ENCODE measurements at regions not wholly inside any gene's neighbourhood (a gene's known extent, or its start where the extent isn't known, plus 50 kb on each side); places are given as distances from the start of the nearest gene placed in this dataset.

DNA sequence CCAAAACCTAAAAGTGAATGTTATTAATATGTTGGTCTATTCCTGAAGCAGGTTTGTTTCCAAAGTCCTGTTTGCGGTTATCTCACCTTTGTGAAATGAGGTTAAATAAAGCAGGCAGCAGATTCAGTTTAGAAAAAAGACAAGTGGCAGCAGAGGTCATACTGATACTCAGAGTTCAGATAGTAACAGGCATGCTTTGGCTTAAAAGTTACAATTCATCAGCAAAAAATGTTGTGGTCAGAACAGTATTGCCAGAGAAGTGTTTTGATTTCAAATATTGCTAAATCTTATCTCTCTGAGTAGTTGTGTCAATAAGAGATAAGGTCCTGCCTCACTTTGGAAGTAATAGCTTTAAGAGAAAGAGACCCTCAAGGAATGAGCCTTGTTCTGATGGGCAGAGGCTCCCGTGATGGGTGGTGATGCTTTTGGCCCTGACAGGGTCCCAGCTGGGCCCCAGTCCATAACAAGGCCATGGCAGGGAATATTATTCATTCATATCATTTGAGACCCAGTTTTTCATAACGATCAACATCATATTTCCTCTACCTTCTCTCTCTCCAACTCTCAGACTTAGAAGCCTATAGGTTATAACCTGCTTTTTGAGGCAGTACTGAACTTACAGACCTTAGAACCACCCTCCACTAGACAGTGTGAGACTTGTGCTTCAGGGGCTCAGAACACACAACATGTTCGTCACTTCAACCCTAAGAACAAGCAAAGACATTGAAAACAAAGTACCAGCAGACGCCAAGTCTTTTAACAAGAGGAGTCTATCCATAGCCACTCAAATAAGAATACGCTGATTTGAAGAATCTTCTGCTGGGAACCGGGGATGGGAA is 58.5 kb upstream of the AHR start:
- TF ChIP-seq, protein P1, sequence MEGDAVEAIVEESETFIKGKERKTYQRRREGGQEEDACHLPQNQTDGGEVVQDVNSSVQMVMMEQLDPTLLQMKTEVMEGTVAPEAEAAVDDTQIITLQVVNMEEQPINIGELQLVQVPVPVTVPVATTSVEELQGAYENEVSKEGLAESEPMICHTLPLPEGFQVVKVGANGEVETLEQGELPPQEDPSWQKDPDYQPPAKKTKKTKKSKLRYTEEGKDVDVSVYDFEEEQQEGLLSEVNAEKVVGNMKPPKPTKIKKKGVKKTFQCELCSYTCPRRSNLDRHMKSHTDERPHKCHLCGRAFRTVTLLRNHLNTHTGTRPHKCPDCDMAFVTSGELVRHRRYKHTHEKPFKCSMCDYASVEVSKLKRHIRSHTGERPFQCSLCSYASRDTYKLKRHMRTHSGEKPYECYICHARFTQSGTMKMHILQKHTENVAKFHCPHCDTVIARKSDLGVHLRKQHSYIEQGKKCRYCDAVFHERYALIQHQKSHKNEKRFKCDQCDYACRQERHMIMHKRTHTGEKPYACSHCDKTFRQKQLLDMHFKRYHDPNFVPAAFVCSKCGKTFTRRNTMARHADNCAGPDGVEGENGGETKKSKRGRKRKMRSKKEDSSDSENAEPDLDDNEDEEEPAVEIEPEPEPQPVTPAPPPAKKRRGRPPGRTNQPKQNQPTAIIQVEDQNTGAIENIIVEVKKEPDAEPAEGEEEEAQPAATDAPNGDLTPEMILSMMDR (conservative IDR thresholded peaks at IDR 0.05 in 1 of 2, IDR thresholded peaks at IDR 0.05 in 1 of 2; ENCODE audit: extremely low read depth in 1 of 2, insufficient read depth in 1 of 2, low read depth in 1 of 2, low read length in 2 of 2): no peak
- no peak for TF ChIP-seq EZH2 (IDR thresholded peaks at IDR 0.05; ENCODE audit: borderline replicate concordance, low read length)
